GM23338 (cell line): ENCODE measurements at regions not wholly inside any gene's neighbourhood (a gene's known extent, or its start where the extent isn't known, plus 50 kb on each side); places are given as distances from the start of the nearest gene placed in this dataset.

Experiments used
- CREB1 ChIP-seq: fragments of 250-450 bp; sonication (Bioruptor Pico); IDR thresholded peaks from 2 replicates; pipeline ENCODE4 v1.5.0; 2020; ENCODE audit warnings: low read depth, mild to moderate bottlenecking, moderate library complexity
- EZH2 ChIP-seq: fragments of 200-600 bp; sonication (generic); IDR thresholded peaks from one replicate; pipeline ENCODE4 v1.8.0; 2017; ENCODE audit warnings: antibody characterized with exemption, mild to moderate bottlenecking, low read depth; ENCODE audit not compliant: unreplicated experiment
- EZH2phosphoT487 ChIP-seq: fragments of 200-600 bp; sonication (generic); IDR thresholded peaks from one replicate; pipeline ENCODE4 v1.8.1; 2018; ENCODE audit warnings: antibody characterized with exemption; ENCODE audit not compliant: unreplicated experiment
- JUNB ChIP-seq: IDR thresholded peaks from one replicate; pipeline ENCODE4 v1.6.1; 2016; ENCODE audit warnings: antibody characterized with exemption; ENCODE audit not compliant: unreplicated experiment
- POLR2AphosphoS5 ChIP-seq: IDR thresholded peaks from 2 replicates; pipeline ENCODE4 v1.6.1; 2016; ENCODE audit warnings: antibody characterized with exemption, low read depth
- ZNF114 ChIP-seq: fragments of 250-450 bp; sonication (Bioruptor Pico); IDR thresholded peaks from 2 replicates; pipeline ENCODE4 v1.5.0; 2020; ENCODE audit warnings: mild to moderate bottlenecking, moderate library complexity
- ZNF331 ChIP-seq: fragments of 250-450 bp; sonication (Bioruptor Pico); IDR thresholded peaks from 2 replicates; pipeline ENCODE4 v1.5.0; 2020; ENCODE audit warnings: low read depth, mild to moderate bottlenecking, moderate library complexity
- TF ChIP-seq, protein P1 (sequence below), 2 experiments: fragments of 200-600 bp in 1 of 2; sonication (generic) in 1 of 2; conservative IDR thresholded peaks; 2 replicates each; pipeline versions ENCODE4 v1.5.1 to v1.6.1; 2016 to 2017; ENCODE audit warnings: antibody characterized with exemption in 2 of 2, low read depth in 2 of 2, mild to moderate bottlenecking in 2 of 2, moderate library complexity in 1 of 2
- TF ChIP-seq, protein P2 (sequence below): IDR thresholded peaks from one replicate; pipeline ENCODE4 v1.6.1; 2018; ENCODE audit warnings: antibody characterized with exemption; ENCODE audit not compliant: unreplicated experiment
- TF ChIP-seq, protein P3 (sequence below): fragments of 250-450 bp; sonication (Bioruptor Pico); IDR thresholded peaks from 2 replicates; pipeline ENCODE4 v1.5.0; 2020; ENCODE audit warnings: mild to moderate bottlenecking, moderate library complexity
- TF ChIP-seq, protein P4 (sequence below): IDR thresholded peaks from 2 replicates; pipeline ENCODE4 v1.6.1; 2016; ENCODE audit warnings: antibody characterized with exemption

DNA sequence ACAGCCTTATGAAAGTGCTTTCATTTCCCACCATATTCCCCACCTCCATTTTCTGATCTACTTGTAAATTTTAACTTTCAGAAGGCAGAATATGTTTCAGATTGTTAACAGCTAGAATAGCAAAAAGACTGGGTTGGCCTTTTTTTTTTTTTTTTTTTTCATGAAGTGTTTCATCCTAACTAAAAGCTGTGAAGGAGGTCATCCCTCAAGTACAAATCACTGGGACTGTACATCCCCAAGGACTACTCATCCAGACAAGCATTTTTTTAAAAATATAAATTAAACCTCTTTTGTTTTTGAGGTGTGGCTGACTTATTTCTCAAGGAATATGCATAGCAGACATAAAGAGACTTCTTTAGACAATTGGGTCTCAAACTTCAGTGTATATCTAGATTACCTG, 542.1 kb upstream of the TUSC1 start:
- no peak for TF ChIP-seq ZNF114 (CRISPR knock-in tag)
- no peak for TF ChIP-seq POLR2AphosphoS5
- TF ChIP-seq, protein P1, sequence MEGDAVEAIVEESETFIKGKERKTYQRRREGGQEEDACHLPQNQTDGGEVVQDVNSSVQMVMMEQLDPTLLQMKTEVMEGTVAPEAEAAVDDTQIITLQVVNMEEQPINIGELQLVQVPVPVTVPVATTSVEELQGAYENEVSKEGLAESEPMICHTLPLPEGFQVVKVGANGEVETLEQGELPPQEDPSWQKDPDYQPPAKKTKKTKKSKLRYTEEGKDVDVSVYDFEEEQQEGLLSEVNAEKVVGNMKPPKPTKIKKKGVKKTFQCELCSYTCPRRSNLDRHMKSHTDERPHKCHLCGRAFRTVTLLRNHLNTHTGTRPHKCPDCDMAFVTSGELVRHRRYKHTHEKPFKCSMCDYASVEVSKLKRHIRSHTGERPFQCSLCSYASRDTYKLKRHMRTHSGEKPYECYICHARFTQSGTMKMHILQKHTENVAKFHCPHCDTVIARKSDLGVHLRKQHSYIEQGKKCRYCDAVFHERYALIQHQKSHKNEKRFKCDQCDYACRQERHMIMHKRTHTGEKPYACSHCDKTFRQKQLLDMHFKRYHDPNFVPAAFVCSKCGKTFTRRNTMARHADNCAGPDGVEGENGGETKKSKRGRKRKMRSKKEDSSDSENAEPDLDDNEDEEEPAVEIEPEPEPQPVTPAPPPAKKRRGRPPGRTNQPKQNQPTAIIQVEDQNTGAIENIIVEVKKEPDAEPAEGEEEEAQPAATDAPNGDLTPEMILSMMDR (conservative IDR thresholded peaks at IDR 0.05; ENCODE audit: low read depth in 2 of 2) = no peak
- TF ChIP-seq CREB1 (CRISPR knock-in tag) = no peak
- TF ChIP-seq EZH2 = no peak
- TF ChIP-seq, protein P2, sequence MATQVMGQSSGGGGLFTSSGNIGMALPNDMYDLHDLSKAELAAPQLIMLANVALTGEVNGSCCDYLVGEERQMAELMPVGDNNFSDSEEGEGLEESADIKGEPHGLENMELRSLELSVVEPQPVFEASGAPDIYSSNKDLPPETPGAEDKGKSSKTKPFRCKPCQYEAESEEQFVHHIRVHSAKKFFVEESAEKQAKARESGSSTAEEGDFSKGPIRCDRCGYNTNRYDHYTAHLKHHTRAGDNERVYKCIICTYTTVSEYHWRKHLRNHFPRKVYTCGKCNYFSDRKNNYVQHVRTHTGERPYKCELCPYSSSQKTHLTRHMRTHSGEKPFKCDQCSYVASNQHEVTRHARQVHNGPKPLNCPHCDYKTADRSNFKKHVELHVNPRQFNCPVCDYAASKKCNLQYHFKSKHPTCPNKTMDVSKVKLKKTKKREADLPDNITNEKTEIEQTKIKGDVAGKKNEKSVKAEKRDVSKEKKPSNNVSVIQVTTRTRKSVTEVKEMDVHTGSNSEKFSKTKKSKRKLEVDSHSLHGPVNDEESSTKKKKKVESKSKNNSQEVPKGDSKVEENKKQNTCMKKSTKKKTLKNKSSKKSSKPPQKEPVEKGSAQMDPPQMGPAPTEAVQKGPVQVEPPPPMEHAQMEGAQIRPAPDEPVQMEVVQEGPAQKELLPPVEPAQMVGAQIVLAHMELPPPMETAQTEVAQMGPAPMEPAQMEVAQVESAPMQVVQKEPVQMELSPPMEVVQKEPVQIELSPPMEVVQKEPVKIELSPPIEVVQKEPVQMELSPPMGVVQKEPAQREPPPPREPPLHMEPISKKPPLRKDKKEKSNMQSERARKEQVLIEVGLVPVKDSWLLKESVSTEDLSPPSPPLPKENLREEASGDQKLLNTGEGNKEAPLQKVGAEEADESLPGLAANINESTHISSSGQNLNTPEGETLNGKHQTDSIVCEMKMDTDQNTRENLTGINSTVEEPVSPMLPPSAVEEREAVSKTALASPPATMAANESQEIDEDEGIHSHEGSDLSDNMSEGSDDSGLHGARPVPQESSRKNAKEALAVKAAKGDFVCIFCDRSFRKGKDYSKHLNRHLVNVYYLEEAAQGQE = no peak
- no peak for TF ChIP-seq JUNB
- no peak for TF ChIP-seq EZH2phosphoT487
- TF ChIP-seq ZNF331 (CRISPR knock-in tag) = no peak
- TF ChIP-seq, protein P3, sequence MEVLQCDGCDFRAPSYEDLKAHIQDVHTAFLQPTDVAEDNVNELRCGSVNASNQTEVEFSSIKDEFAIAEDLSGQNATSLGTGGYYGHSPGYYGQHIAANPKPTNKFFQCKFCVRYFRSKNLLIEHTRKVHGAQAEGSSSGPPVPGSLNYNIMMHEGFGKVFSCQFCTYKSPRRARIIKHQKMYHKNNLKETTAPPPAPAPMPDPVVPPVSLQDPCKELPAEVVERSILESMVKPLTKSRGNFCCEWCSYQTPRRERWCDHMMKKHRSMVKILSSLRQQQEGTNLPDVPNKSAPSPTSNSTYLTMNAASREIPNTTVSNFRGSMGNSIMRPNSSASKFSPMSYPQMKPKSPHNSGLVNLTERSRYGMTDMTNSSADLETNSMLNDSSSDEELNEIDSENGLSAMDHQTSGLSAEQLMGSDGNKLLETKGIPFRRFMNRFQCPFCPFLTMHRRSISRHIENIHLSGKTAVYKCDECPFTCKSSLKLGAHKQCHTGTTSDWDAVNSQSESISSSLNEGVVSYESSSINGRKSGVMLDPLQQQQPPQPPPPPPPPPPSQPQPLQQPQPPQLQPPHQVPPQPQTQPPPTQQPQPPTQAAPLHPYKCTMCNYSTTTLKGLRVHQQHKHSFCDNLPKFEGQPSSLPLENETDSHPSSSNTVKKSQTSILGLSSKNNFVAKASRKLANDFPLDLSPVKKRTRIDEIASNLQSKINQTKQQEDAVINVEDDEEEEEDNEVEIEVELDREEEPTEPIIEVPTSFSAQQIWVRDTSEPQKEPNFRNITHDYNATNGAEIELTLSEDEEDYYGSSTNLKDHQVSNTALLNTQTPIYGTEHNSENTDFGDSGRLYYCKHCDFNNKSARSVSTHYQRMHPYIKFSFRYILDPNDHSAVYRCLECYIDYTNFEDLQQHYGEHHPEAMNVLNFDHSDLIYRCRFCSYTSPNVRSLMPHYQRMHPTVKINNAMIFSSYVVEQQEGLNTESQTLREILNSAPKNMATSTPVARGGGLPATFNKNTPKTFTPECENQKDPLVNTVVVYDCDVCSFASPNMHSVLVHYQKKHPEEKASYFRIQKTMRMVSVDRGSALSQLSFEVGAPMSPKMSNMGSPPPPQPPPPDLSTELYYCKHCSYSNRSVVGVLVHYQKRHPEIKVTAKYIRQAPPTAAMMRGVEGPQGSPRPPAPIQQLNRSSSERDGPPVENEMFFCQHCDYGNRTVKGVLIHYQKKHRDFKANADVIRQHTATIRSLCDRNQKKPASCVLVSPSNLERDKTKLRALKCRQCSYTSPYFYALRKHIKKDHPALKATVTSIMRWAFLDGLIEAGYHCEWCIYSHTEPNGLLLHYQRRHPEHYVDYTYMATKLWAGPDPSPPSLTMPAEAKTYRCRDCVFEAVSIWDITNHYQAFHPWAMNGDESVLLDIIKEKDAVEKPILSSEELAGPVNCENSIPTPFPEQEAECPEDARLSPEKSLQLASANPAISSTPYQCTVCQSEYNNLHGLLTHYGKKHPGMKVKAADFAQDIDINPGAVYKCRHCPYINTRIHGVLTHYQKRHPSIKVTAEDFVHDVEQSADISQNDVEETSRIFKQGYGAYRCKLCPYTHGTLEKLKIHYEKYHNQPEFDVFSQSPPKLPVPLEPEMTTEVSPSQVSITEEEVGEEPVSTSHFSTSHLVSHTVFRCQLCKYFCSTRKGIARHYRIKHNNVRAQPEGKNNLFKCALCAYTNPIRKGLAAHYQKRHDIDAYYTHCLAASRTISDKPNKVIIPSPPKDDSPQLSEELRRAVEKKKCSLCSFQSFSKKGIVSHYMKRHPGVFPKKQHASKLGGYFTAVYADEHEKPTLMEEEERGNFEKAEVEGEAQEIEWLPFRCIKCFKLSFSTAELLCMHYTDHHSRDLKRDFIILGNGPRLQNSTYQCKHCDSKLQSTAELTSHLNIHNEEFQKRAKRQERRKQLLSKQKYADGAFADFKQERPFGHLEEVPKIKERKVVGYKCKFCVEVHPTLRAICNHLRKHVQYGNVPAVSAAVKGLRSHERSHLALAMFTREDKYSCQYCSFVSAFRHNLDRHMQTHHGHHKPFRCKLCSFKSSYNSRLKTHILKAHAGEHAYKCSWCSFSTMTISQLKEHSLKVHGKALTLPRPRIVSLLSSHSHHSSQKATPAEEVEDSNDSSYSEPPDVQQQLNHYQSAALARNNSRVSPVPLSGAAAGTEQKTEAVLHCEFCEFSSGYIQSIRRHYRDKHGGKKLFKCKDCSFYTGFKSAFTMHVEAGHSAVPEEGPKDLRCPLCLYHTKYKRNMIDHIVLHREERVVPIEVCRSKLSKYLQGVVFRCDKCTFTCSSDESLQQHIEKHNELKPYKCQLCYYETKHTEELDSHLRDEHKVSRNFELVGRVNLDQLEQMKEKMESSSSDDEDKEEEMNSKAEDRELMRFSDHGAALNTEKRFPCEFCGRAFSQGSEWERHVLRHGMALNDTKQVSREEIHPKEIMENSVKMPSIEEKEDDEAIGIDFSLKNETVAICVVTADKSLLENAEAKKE (CRISPR knock-in tag) = no peak
- TF ChIP-seq, protein P4, sequence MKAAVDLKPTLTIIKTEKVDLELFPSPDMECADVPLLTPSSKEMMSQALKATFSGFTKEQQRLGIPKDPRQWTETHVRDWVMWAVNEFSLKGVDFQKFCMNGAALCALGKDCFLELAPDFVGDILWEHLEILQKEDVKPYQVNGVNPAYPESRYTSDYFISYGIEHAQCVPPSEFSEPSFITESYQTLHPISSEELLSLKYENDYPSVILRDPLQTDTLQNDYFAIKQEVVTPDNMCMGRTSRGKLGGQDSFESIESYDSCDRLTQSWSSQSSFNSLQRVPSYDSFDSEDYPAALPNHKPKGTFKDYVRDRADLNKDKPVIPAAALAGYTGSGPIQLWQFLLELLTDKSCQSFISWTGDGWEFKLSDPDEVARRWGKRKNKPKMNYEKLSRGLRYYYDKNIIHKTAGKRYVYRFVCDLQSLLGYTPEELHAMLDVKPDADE = no peak
